Panc1 (cell line): ENCODE measurements at regions not wholly inside any gene's neighbourhood (a gene's known extent, or its start where the extent isn't known, plus 50 kb on each side); places are given as distances from the start of the nearest gene placed in this dataset.

ENCODE experiments used
- ATAC-seq: fragments of 200-7000 bp; cut with Tn5 transposase; 2 replicates; pipeline ENCODE4 v1.9.1; 2020; ENCODE audit warnings: mild to moderate bottlenecking, moderate library complexity
- BruUV-seq: library from RNA; stranded (reverse); fragments of 400-500 nt; replicated peaks from 2 replicates; lab custom pipeline; 2021; lab: Mats Ljungman, UMichigan
- CTCF ChIA-PET: fragments of 300-600 bp; sonication (Branson Sonifier 250); formaldehyde crosslinking; loops from one replicate; lab custom pipeline; 2022; ENCODE audit warnings: antibody characterized with exemption; lab: Charles Lee
- POLR2A ChIA-PET: fragments of 300-600 bp; sonication (Branson Sonifier 250); formaldehyde crosslinking; loops from one replicate; lab custom pipeline; 2022; ENCODE audit warnings: antibody characterized with exemption; lab: Charles Lee
- DNase-seq: peaks from one replicate; pipeline ENCODE4 v3.0.0-alpha.2; 2010; ENCODE audit warnings: low read depth, low spot score
- H3K27ac ChIP-seq: 2 replicates; pipeline ENCODE4 v1.5.1; 2011; ENCODE audit warnings: mild to moderate bottlenecking, low read length, inconsistent platforms
- H3K27me3 ChIP-seq: fragments of 200-500 bp; sonication (Bioruptor generic); 2 replicates; pipeline ENCODE4 v1.6.0; 2014; ENCODE audit warnings: low read length, inconsistent platforms; ENCODE audit not compliant: control insufficient read depth, insufficient read depth
- H3K36me3 ChIP-seq: fragments of 200-500 bp; sonication (Bioruptor generic); 2 replicates; pipeline ENCODE4 v1.5.1; 2014; ENCODE audit warnings: inconsistent platforms, mild to moderate bottlenecking, low read length, moderate library complexity; ENCODE audit not compliant: control insufficient read depth, insufficient read depth
- H3K4me1 ChIP-seq: 2 replicates; pipeline ENCODE4 v1.5.1; 2011; ENCODE audit warnings: inconsistent platforms, mild to moderate bottlenecking, low read length, moderate library complexity; ENCODE audit not compliant: control insufficient read depth, insufficient read depth
- H3K4me3 ChIP-seq, 2 experiments: 2 replicates each; pipeline ENCODE4 v1.5.1; 2011 to 2012; ENCODE audit warnings: low read depth in 2 of 2, low read length in 2 of 2, mild to moderate bottlenecking in 2 of 2, inconsistent platforms in 1 of 2, moderate library complexity in 1 of 2
- H3K9me3 ChIP-seq: fragments of 200-500 bp; sonication (Bioruptor generic); 2 replicates; pipeline ENCODE4 v1.5.1; 2014; ENCODE audit warnings: low read depth, mild to moderate bottlenecking, inconsistent platforms, low read length, moderate library complexity; ENCODE audit not compliant: control insufficient read depth, insufficient read depth
- CTCF ChIP-seq: fragments of 450-650 bp; IDR thresholded peaks from 2 replicates; pipeline ENCODE4 v1.5.1; 2017; ENCODE audit warnings: mild to moderate bottlenecking
- POLR2AphosphoS5 ChIP-seq: IDR thresholded peaks from 2 replicates; pipeline ENCODE4 v1.6.1; 2012; ENCODE audit warnings: mild to moderate bottlenecking, low read depth, low read length, moderate library complexity
- REST ChIP-seq, 2 experiments: IDR thresholded peaks; 2 replicates each; pipeline ENCODE4 v1.6.1; 2011 to 2012; ENCODE audit warnings: low read depth in 2 of 2, control low read depth in 1 of 2, low read length in 1 of 2, mild to moderate bottlenecking in 1 of 2, moderate library complexity in 1 of 2; ENCODE audit not compliant: insufficient read depth in 1 of 2
- SIN3A ChIP-seq: IDR thresholded peaks from 2 replicates; pipeline ENCODE4 v1.6.1; 2012; ENCODE audit warnings: low read depth, mild to moderate bottlenecking, low read length, moderate library complexity, borderline replicate concordance; ENCODE audit not compliant: insufficient read depth
- TCF7L2 ChIP-seq: IDR thresholded peaks from 2 replicates; pipeline ENCODE4 v1.6.1; 2011; ENCODE audit warnings: mild to moderate bottlenecking, low read depth, low read length, inconsistent platforms
- in situ Hi-C: cut with HindIII; loops from 2 replicates; pipeline ENCODE4 v1.10.0; 2016; ENCODE audit warnings: low sequenced_read_pairs, low pct_unique_long_range_greater_than_20kb
- intact Hi-C: fragments of 100-400 bp; cut with micrococcal nuclease; formaldehyde crosslinking; loops from one replicate; pipeline ENCODE4 v1.10.0; 2022; ENCODE audit not compliant: unreplicated experiment

DNA sequence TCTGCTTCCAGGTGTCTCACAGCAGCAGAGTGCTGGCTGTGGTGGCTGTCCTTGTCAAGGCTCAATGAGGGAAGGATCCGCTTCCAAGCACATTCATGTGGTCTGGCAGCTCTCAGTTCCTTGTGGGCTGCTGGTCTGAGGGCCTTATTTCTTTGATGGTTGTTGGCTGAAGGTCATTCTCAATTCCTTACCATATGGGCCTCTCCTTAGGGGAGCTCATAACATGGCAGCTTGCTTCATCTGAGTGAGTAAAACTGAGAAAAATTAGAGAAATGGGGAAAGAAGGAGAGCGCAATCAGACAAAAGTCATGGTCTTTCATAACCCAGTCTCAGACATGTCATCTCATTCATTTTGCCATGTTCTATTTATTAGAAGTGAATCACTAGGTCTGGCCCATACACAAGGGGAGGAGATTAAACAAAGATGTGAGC, 81.7 kb upstream of the TSPAN2 start:
- DNase-seq: no peak
- CTCF ChIA-PET: no interaction called here

GRCh38 chr1:115170377-115170776, 81.1 kb upstream of the TSPAN2 start:
- ATAC-seq: no peak
- no peaks in the 10 kb centered on the region for H3K4me1 ChIP-seq
- no peak for DNase-seq
- H3K27ac ChIP-seq: no peak overlapping the region
- CTCF ChIA-PET: no interaction called here
- H3K9me3 ChIP-seq: no peaks in the 10 kb centered on the region
- no peaks in the 10 kb centered on the region for H3K36me3 ChIP-seq
- POLR2A ChIA-PET: no interaction called here
- BruUV-seq: no TSS peak
- TF ChIP-seq SIN3A (no peak), TCF7L2 (no peak), REST (IDR thresholded peaks at IDR 0.05; ENCODE audit: insufficient read depth in 1 of 2, low read depth in 2 of 2, low read length in 1 of 2) (no peak), POLR2AphosphoS5 (no peak), CTCF (no peak)
- no peak overlapping the region for H3K4me3 ChIP-seq
- H3K27me3 ChIP-seq: no peaks in the 10 kb centered on the region
- intact Hi-C loops (no loop called here), in situ Hi-C loops (no loop called here)

More for the DNA sequence above, 81.7 kb upstream of the TSPAN2 start:
- POLR2A ChIA-PET: no interaction called here
- no TSS peak for BruUV-seq
- no peaks in the 10 kb centered on the region for H3K27me3 ChIP-seq
- no peaks in the 10 kb centered on the region for H3K9me3 ChIP-seq
- H3K36me3 ChIP-seq: no peaks in the 10 kb centered on the region
- no peak overlapping the region for H3K4me3 ChIP-seq
- H3K4me1 ChIP-seq: no peaks in the 10 kb centered on the region
- ATAC-seq: no peak
- in situ Hi-C loops: no loop called here
- no peak overlapping the region for H3K27ac ChIP-seq
- TF ChIP-seq TCF7L2: no peak
- intact Hi-C loops: no loop called here

GRCh38 chr1:115168026-115168425, 78.7 kb upstream of the TSPAN2 start:
- ChIA-PET POLR2A (no interaction called here), CTCF (no interaction called here)
- TF ChIP-seq POLR2AphosphoS5 (no peak), CTCF (no peak), REST (IDR thresholded peaks at IDR 0.05; ENCODE audit: insufficient read depth in 1 of 2, low read depth in 2 of 2, low read length in 1 of 2) (no peak), TCF7L2 (no peak)
- Histone ChIP-seq H3K4me3 (no peak overlapping the region), H3K27ac (no peak overlapping the region), H3K36me3 (no peaks in the 10 kb centered on the region), H3K4me1 (no peaks in the 10 kb centered on the region), H3K9me3 (no peaks in the 10 kb centered on the region), H3K27me3 (no peaks in the 10 kb centered on the region)
- no TSS peak for BruUV-seq
- ATAC-seq (no peak), DNase-seq (no peak)
- in situ Hi-C loops: no loop called here
- intact Hi-C loops: no loop called here
